RWPE2 (cell line): ENCODE measurements at regions not wholly inside any gene's neighbourhood (a gene's known extent, or its start where the extent isn't known, plus 50 kb on each side); places are given as distances from the start of the nearest gene placed in this dataset.

Experiments used
- ATAC-seq: fragments of 200-7000 bp; cut with Tn5 transposase; 3 replicates; pipeline ENCODE4 v1.9.1; 2021; ENCODE audit warnings: low read depth
- DNase-seq: peaks from one replicate; pipeline ENCODE4 v3.0.0-alpha.2; 2020; ENCODE audit warnings: low spot score
- H3K27ac ChIP-seq: fragments of 450-650 bp; 2 replicates; pipeline ENCODE4 v1.5.1; 2017; ENCODE audit warnings: mild to moderate bottlenecking; ENCODE audit not compliant: poor library complexity, severe bottlenecking
- H3K27me3 ChIP-seq: fragments of 250-450 bp; sonication (Bioruptor Pico); 2 replicates; pipeline ENCODE4 v1.5.1; 2021; ENCODE audit warnings: mild to moderate bottlenecking, moderate library complexity; ENCODE audit not compliant: insufficient read depth, poor library complexity, severe bottlenecking
- H3K36me3 ChIP-seq: fragments of 250-450 bp; sonication (Bioruptor Pico); 2 replicates; pipeline ENCODE4 v1.5.1; 2020; ENCODE audit warnings: low read depth, mild to moderate bottlenecking, moderate library complexity
- H3K4me1 ChIP-seq: fragments of 250-450 bp; sonication (Bioruptor Pico); 2 replicates; pipeline ENCODE4 v1.5.1; 2021; ENCODE audit warnings: mild to moderate bottlenecking, moderate library complexity; ENCODE audit not compliant: insufficient read depth, poor library complexity, severe bottlenecking
- H3K4me3 ChIP-seq: fragments of 250-450 bp; sonication (Bioruptor Pico); 2 replicates; pipeline ENCODE4 v1.5.1; 2021; ENCODE audit warnings: mild to moderate bottlenecking, moderate library complexity; ENCODE audit not compliant: severe bottlenecking
- H3K9me3 ChIP-seq: fragments of 250-450 bp; sonication (Bioruptor Pico); 2 replicates; pipeline ENCODE4 v1.5.1; 2021; ENCODE audit warnings: mild to moderate bottlenecking, moderate library complexity; ENCODE audit not compliant: severe bottlenecking
- TF ChIP-seq, protein P1 (sequence below): fragments of 450-650 bp; IDR thresholded peaks from one replicate; pipeline ENCODE4 v1.5.1; 2017; ENCODE audit warnings: mild to moderate bottlenecking, moderate library complexity; ENCODE audit not compliant: poor library complexity, severe bottlenecking

- Histone ChIP-seq H3K4me3 (no peak overlapping the region), H3K36me3 (no peaks in the 10 kb centered on the region), H3K9me3 (no peaks in the 10 kb centered on the region), H3K4me1 (no peaks in the 10 kb centered on the region), H3K27me3 (no peaks in the 10 kb centered on the region), H3K27ac (no peak overlapping the region)
- ATAC-seq: no peak
- TF ChIP-seq, protein P1, sequence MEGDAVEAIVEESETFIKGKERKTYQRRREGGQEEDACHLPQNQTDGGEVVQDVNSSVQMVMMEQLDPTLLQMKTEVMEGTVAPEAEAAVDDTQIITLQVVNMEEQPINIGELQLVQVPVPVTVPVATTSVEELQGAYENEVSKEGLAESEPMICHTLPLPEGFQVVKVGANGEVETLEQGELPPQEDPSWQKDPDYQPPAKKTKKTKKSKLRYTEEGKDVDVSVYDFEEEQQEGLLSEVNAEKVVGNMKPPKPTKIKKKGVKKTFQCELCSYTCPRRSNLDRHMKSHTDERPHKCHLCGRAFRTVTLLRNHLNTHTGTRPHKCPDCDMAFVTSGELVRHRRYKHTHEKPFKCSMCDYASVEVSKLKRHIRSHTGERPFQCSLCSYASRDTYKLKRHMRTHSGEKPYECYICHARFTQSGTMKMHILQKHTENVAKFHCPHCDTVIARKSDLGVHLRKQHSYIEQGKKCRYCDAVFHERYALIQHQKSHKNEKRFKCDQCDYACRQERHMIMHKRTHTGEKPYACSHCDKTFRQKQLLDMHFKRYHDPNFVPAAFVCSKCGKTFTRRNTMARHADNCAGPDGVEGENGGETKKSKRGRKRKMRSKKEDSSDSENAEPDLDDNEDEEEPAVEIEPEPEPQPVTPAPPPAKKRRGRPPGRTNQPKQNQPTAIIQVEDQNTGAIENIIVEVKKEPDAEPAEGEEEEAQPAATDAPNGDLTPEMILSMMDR: no peak
- no peak for DNase-seq
Observed at GRCh38 chr10:58050575-58050974, 217.1 kb downstream of the IPMK start.

GRCh38 chr10:58048936-58049335 lies 218.8 kb downstream of the IPMK start:
- Histone ChIP-seq H3K9me3 (no peaks in the 10 kb centered on the region), H3K36me3 (no peaks in the 10 kb centered on the region), H3K27ac (no peak overlapping the region), H3K4me3 (no peak overlapping the region), H3K4me1 (no peaks in the 10 kb centered on the region), H3K27me3 (no peaks in the 10 kb centered on the region)
- DNase-seq (no peak), ATAC-seq (no peak)
- TF ChIP-seq, protein P1: no peak

GRCh38 chr10:58044072-58044471 lies 223.6 kb downstream of the IPMK start:
- H3K4me3 ChIP-seq: no peak overlapping the region
- H3K36me3 ChIP-seq: no peaks in the 10 kb centered on the region
- no peaks in the 10 kb centered on the region for H3K9me3 ChIP-seq
- H3K27ac ChIP-seq: no peak overlapping the region
- ATAC-seq (peak; percentile 83), DNase-seq (no peak)
- H3K27me3 ChIP-seq: no peaks in the 10 kb centered on the region
- TF ChIP-seq, protein P1: no peak
- no peaks in the 10 kb centered on the region for H3K4me1 ChIP-seq

DNA sequence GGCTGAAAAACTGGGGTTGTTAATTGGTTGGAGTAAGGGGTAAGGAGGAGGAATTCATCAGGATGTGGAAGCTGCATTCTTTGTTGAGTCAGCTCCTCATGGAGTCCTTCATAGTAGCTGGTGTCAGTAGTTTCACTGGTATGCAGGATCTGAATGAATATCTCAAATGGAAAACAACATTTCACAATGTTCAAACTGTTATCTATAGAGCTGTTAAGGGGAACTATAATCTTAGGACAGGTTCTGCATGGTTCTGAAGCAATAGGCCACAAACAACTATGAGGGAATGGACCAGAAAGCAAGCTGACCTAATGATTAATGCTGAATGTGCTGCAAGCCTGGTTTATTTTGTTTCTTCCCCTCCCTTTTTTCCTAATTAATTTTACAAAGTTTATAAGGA lies 225.8 kb downstream of the IPMK start:
- Histone ChIP-seq H3K27ac (no peak overlapping the region), H3K4me3 (no peak overlapping the region), H3K36me3 (no peaks in the 10 kb centered on the region), H3K4me1 (no peaks in the 10 kb centered on the region), H3K27me3 (no peaks in the 10 kb centered on the region), H3K9me3 (no peaks in the 10 kb centered on the region)
- no peak for ATAC-seq
- TF ChIP-seq, protein P1: no peak
- DNase-seq: no peak

GRCh38 chr10:58030208-58030607 lies 237.5 kb downstream of the IPMK start:
- TF ChIP-seq, protein P1: no peak
- DNase-seq (no peak), ATAC-seq (no peak)
- no peaks in the 10 kb centered on the region for H3K36me3 ChIP-seq
- H3K4me3 ChIP-seq: no peak overlapping the region
- peaks cover 2% of the 10 kb centered on the region for H3K9me3 ChIP-seq
- H3K27ac ChIP-seq: no peak overlapping the region
- H3K27me3 ChIP-seq: no peaks in the 10 kb centered on the region
- H3K4me1 ChIP-seq: no peaks in the 10 kb centered on the region
